Neural cell (in vitro differentiated cells): ENCODE measurements at regions not wholly inside any gene's neighbourhood (a gene's known extent, or its start where the extent isn't known, plus 50 kb on each side); places are given as distances from the start of the nearest gene placed in this dataset.

Experiments
- EZH2 ChIP-seq: fragments of 200-600, 300-800 bp; shearing (Covaris generic), sonication (generic); IDR thresholded peaks from 2 replicates; pipeline ENCODE4 v1.6.1; 2014; ENCODE audit warnings: antibody characterized with exemption, low read length, borderline replicate concordance, mild to moderate bottlenecking; ENCODE audit not compliant: insufficient read depth, poor library complexity, severe bottlenecking
- POLR2AphosphoS5 ChIP-seq: IDR thresholded peaks from 2 replicates; pipeline ENCODE4 v1.6.1; 2012
- TAF1 ChIP-seq: IDR thresholded peaks from 2 replicates; pipeline ENCODE4 v1.6.1; 2012; ENCODE audit warnings: low read depth
- TF ChIP-seq, protein P1 (sequence below): fragments of 450-650 bp; IDR thresholded peaks from 2 replicates; pipeline ENCODE4 v1.5.1; 2014; ENCODE audit warnings: antibody characterized with exemption, mild to moderate bottlenecking, moderate library complexity; ENCODE audit not compliant: poor library complexity, severe bottlenecking
- TF ChIP-seq, protein P2 (sequence below): IDR thresholded peaks from 2 replicates; pipeline ENCODE4 v1.6.1; 2012; ENCODE audit warnings: borderline replicate concordance

DNA sequence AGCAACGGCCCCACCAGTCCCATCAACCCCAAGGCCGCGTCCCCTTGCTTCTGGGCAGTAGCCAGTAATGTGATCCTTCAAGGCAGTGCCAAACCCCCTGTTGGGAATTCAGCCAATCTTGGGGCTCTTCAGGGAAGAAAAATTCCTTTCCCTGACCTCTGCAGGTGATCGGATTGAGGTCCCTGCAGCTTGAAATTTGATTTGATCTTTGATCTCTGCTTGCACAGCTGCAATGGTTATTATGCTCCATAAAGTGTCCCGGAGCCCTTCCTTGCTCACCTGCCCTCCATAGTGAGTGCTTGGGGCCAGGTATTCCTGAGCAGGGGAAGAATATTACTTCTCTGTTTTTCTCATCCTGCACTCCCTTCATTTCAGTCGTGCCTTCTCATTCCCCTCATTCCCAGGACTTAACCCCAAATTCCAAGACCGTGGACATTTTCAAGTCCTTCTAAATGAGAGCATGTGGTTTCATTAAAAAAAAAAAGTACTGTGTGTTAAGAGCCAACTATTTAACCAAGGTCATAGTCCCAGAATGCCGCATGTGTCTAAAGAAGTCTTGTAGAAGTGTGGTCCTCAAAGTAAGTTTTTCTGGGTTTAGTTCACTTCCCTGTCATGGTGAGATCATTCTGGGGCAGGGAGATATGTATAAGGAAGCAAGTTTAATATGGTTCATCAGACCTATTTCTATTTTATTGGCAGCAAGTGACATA lies 56.3 kb downstream of the SOX9 start:
- TF ChIP-seq, protein P1, sequence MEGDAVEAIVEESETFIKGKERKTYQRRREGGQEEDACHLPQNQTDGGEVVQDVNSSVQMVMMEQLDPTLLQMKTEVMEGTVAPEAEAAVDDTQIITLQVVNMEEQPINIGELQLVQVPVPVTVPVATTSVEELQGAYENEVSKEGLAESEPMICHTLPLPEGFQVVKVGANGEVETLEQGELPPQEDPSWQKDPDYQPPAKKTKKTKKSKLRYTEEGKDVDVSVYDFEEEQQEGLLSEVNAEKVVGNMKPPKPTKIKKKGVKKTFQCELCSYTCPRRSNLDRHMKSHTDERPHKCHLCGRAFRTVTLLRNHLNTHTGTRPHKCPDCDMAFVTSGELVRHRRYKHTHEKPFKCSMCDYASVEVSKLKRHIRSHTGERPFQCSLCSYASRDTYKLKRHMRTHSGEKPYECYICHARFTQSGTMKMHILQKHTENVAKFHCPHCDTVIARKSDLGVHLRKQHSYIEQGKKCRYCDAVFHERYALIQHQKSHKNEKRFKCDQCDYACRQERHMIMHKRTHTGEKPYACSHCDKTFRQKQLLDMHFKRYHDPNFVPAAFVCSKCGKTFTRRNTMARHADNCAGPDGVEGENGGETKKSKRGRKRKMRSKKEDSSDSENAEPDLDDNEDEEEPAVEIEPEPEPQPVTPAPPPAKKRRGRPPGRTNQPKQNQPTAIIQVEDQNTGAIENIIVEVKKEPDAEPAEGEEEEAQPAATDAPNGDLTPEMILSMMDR, result no peak
- TF ChIP-seq TAF1 (no peak), POLR2AphosphoS5 (no peak), EZH2 (no peak)
- TF ChIP-seq, protein P2, sequence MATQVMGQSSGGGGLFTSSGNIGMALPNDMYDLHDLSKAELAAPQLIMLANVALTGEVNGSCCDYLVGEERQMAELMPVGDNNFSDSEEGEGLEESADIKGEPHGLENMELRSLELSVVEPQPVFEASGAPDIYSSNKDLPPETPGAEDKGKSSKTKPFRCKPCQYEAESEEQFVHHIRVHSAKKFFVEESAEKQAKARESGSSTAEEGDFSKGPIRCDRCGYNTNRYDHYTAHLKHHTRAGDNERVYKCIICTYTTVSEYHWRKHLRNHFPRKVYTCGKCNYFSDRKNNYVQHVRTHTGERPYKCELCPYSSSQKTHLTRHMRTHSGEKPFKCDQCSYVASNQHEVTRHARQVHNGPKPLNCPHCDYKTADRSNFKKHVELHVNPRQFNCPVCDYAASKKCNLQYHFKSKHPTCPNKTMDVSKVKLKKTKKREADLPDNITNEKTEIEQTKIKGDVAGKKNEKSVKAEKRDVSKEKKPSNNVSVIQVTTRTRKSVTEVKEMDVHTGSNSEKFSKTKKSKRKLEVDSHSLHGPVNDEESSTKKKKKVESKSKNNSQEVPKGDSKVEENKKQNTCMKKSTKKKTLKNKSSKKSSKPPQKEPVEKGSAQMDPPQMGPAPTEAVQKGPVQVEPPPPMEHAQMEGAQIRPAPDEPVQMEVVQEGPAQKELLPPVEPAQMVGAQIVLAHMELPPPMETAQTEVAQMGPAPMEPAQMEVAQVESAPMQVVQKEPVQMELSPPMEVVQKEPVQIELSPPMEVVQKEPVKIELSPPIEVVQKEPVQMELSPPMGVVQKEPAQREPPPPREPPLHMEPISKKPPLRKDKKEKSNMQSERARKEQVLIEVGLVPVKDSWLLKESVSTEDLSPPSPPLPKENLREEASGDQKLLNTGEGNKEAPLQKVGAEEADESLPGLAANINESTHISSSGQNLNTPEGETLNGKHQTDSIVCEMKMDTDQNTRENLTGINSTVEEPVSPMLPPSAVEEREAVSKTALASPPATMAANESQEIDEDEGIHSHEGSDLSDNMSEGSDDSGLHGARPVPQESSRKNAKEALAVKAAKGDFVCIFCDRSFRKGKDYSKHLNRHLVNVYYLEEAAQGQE, result no peak
